RWPE2 (cell line): ENCODE measurements at regions not wholly inside any gene's neighbourhood (a gene's known extent, or its start where the extent isn't known, plus 50 kb on each side); places are given as distances from the start of the nearest gene placed in this dataset.

Experiments used
- ATAC-seq: fragments of 200-7000 bp; cut with Tn5 transposase; 3 replicates; pipeline ENCODE4 v1.9.1; 2021; ENCODE audit warnings: low read depth
- DNase-seq: peaks from one replicate; pipeline ENCODE4 v3.0.0-alpha.2; 2020; ENCODE audit warnings: low spot score
- H3K27ac ChIP-seq: fragments of 450-650 bp; 2 replicates; pipeline ENCODE4 v1.5.1; 2017; ENCODE audit warnings: mild to moderate bottlenecking; ENCODE audit not compliant: poor library complexity, severe bottlenecking
- H3K27me3 ChIP-seq: fragments of 250-450 bp; sonication (Bioruptor Pico); 2 replicates; pipeline ENCODE4 v1.5.1; 2021; ENCODE audit warnings: mild to moderate bottlenecking, moderate library complexity; ENCODE audit not compliant: insufficient read depth, poor library complexity, severe bottlenecking
- H3K36me3 ChIP-seq: fragments of 250-450 bp; sonication (Bioruptor Pico); 2 replicates; pipeline ENCODE4 v1.5.1; 2020; ENCODE audit warnings: low read depth, mild to moderate bottlenecking, moderate library complexity
- H3K4me1 ChIP-seq: fragments of 250-450 bp; sonication (Bioruptor Pico); 2 replicates; pipeline ENCODE4 v1.5.1; 2021; ENCODE audit warnings: mild to moderate bottlenecking, moderate library complexity; ENCODE audit not compliant: insufficient read depth, poor library complexity, severe bottlenecking
- H3K4me3 ChIP-seq: fragments of 250-450 bp; sonication (Bioruptor Pico); 2 replicates; pipeline ENCODE4 v1.5.1; 2021; ENCODE audit warnings: mild to moderate bottlenecking, moderate library complexity; ENCODE audit not compliant: severe bottlenecking
- H3K9me3 ChIP-seq: fragments of 250-450 bp; sonication (Bioruptor Pico); 2 replicates; pipeline ENCODE4 v1.5.1; 2021; ENCODE audit warnings: mild to moderate bottlenecking, moderate library complexity; ENCODE audit not compliant: severe bottlenecking
- CTCF ChIP-seq: fragments of 450-650 bp; IDR thresholded peaks from one replicate; pipeline ENCODE4 v1.5.1; 2017; ENCODE audit warnings: mild to moderate bottlenecking, moderate library complexity; ENCODE audit not compliant: poor library complexity, severe bottlenecking

- Histone ChIP-seq H3K4me3 (no peak overlapping the region), H3K27ac (no peak overlapping the region), H3K4me1 (no peaks in the 10 kb centered on the region), H3K27me3 (peaks cover 7% of the 10 kb centered on the region), H3K9me3 (no peaks in the 10 kb centered on the region), H3K36me3 (no peaks in the 10 kb centered on the region)
- TF ChIP-seq CTCF: no peak
- DNase-seq (no peak), ATAC-seq (no peak)
Observed at GRCh38 chr15:85867250-85867649, 72.5 kb upstream of the KLHL25 start.

DNA sequence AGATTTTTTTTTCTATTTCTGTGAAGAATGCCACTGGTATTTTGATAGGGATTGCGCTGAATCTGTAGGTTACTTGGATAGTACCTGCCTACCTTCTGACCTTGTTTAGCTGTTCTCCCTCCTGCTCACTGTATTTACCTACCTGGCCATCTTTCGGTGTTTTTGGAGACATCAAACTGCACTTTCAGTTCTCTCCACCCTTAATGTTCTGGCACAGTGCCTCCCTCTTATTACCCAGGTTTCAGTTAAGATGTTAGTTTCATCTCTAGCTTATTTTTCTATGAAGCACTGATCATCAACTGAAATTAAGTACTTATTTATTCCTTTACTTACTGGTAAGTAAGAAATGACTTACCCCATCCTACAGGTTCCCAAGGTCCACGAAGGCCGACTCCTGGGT lies 74.4 kb upstream of the KLHL25 start:
- TF ChIP-seq CTCF: no peak
- no peak for ATAC-seq

GRCh38 chr15:85870216-85871014 lies 75.7 kb upstream of the KLHL25 start:
- no peaks in the 10 kb centered on the region for H3K36me3 ChIP-seq
- peaks cover 11% of the 10 kb centered on the region for H3K27me3 ChIP-seq
- no peak overlapping the region for H3K4me3 ChIP-seq
- H3K9me3 ChIP-seq: no peaks in the 10 kb centered on the region
- no peaks in the 10 kb centered on the region for H3K4me1 ChIP-seq
- DNase-seq (no peak), ATAC-seq (no peak)
- TF ChIP-seq CTCF: no peak
- no peak overlapping the region for H3K27ac ChIP-seq

More for the DNA sequence above, 74.4 kb upstream of the KLHL25 start:
- Histone ChIP-seq H3K36me3 (no peaks in the 10 kb centered on the region), H3K4me3 (no peak overlapping the region), H3K27me3 (peaks cover 7% of the 10 kb centered on the region), H3K4me1 (no peaks in the 10 kb centered on the region), H3K9me3 (no peaks in the 10 kb centered on the region), H3K27ac (no peak overlapping the region)
- no peak for DNase-seq

- Histone ChIP-seq H3K4me1 (no peaks in the 10 kb centered on the region), H3K27ac (no peak overlapping the region), H3K4me3 (no peak overlapping the region), H3K9me3 (no peaks in the 10 kb centered on the region), H3K36me3 (no peaks in the 10 kb centered on the region), H3K27me3 (peaks cover 11% of the 10 kb centered on the region)
- ATAC-seq: no peak
- no peak for TF ChIP-seq CTCF
- no peak for DNase-seq
Observed at GRCh38 chr15:85871545-85871944, 76.8 kb upstream of the KLHL25 start.

GRCh38 chr15:85872125-85872524 lies 77.4 kb upstream of the KLHL25 start:
- Histone ChIP-seq H3K36me3 (no peaks in the 10 kb centered on the region), H3K27me3 (peaks cover 8% of the 10 kb centered on the region), H3K4me3 (no peak overlapping the region), H3K27ac (no peak overlapping the region), H3K9me3 (no peaks in the 10 kb centered on the region), H3K4me1 (no peaks in the 10 kb centered on the region)
- DNase-seq (no peak), ATAC-seq (peak; percentile 44; the same call in 1 of the 3 replicates)
- TF ChIP-seq CTCF: no peak
